HG03135 (cell line): ENCODE measurements at regions not wholly inside any gene's neighbourhood (a gene's known extent, or its start where the extent isn't known, plus 50 kb on each side); places are given as distances from the start of the nearest gene placed in this dataset.
"Not testable (repeated sequence)": the region's sequence is repeated elsewhere in the genome, so short reads cannot be mapped to it uniquely, and the experiment has no call there.

Experiments used
- ATAC-seq: cut with Tn5 transposase; IDR thresholded peaks from one replicate; pipeline ENCODE4 v1.9.1; 2021; ENCODE audit warnings: mild to moderate bottlenecking, moderate library complexity; ENCODE audit not compliant: unreplicated experiment

- no peak for ATAC-seq
Measured at GRCh38 chr4:170465429-170465828, 375.7 kb upstream of the AADAT start.

- no peak for ATAC-seq
Measured at GRCh38 chr4:170464614-170465197, 374.9 kb upstream of the AADAT start.

- ATAC-seq: no peak
Measured at GRCh38 chr4:170446782-170447181, 357.0 kb upstream of the AADAT start.

- not testable (repeated sequence) for ATAC-seq
Measured at GRCh38 chr4:170441146-170441545, 351.4 kb upstream of the AADAT start.

GRCh38 chr4:170428929-170429328 is 339.2 kb upstream of the AADAT start:
- no peak for ATAC-seq

- no peak for ATAC-seq
Measured at GRCh38 chr4:170425521-170426143, 335.9 kb upstream of the AADAT start.

GRCh38 chr4:170425040-170425439 is 335.3 kb upstream of the AADAT start:
- ATAC-seq: no peak

GRCh38 chr4:170423137-170423536 is 333.4 kb upstream of the AADAT start:
- ATAC-seq: no peak

GRCh38 chr4:170420255-170420693 is 330.5 kb upstream of the AADAT start:
- peak; percentile 76 for ATAC-seq

- ATAC-seq: no peak
Measured at GRCh38 chr4:170414961-170415360, 325.2 kb upstream of the AADAT start.

- ATAC-seq: no peak
Measured at GRCh38 chr4:170414360-170414759, 324.6 kb upstream of the AADAT start.

- ATAC-seq: no peak
Measured at GRCh38 chr4:170413951-170414350, 324.2 kb upstream of the AADAT start.

- ATAC-seq: no peak
Measured at GRCh38 chr4:170400361-170400760, 310.6 kb upstream of the AADAT start.

- no peak for ATAC-seq
Measured at GRCh38 chr4:170399581-170400293, 310.0 kb upstream of the AADAT start.

GRCh38 chr4:170398218-170398617 is 308.5 kb upstream of the AADAT start:
- no peak for ATAC-seq

- ATAC-seq: no peak
Measured at GRCh38 chr4:170395773-170396172, 306.0 kb upstream of the AADAT start.

- ATAC-seq: no peak
Measured at GRCh38 chr4:170391066-170391740, 301.4 kb upstream of the AADAT start.

GRCh38 chr4:170389411-170389810 is 299.7 kb upstream of the AADAT start:
- no peak for ATAC-seq

- no peak for ATAC-seq
Measured at GRCh38 chr4:170388255-170388654, 298.5 kb upstream of the AADAT start.

- no peak for ATAC-seq
Measured at GRCh38 chr4:170386971-170387370, 297.2 kb upstream of the AADAT start.

GRCh38 chr4:170386511-170386910 is 296.8 kb upstream of the AADAT start:
- ATAC-seq: no peak

GRCh38 chr4:170374770-170375169 is 285.0 kb upstream of the AADAT start:
- ATAC-seq: peak; percentile 99
